HFF-Myc (cell line): ENCODE measurements at regions not wholly inside any gene's neighbourhood (a gene's known extent, or its start where the extent isn't known, plus 50 kb on each side); places are given as distances from the start of the nearest gene placed in this dataset.

ENCODE experiments used
- DNase-seq: peaks from one replicate; pipeline ENCODE4 v3.0.0-alpha.2; 2011; ENCODE audit warnings: low read depth; ENCODE audit errors: extremely low read depth
- H3K4me3 ChIP-seq: replicated peaks from 2 replicates; pipeline ENCODE4 v1.5.1; 2011; ENCODE audit warnings: low read depth, mild to moderate bottlenecking, control low read depth, low read length
- TF ChIP-seq, protein P1 (sequence below): IDR thresholded peaks from 2 replicates; pipeline ENCODE4 v1.5.1; 2012; ENCODE audit warnings: mild to moderate bottlenecking, low read depth, low read length, control low read depth; ENCODE audit errors: missing control alignments

DNA sequence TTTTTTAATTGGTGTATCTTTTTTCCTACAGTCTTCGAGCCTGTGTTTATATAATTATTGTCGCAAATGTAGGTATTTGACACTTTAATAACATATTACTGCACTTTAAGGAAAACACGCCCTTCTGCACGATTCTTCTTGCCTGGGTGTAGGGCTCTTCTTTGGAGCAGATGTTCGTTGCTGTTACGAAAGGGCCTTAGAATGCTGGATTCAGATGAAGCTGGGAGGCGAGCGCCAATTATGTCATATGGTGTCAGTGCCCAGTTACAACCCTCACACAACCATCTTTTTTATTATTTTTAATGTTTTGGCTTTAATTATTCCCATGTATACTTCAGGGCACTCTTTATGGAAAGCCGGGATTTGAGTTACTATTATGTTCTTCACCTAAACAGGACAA is 553.0 kb downstream of the EBF1 start:
- TF ChIP-seq, protein P1, sequence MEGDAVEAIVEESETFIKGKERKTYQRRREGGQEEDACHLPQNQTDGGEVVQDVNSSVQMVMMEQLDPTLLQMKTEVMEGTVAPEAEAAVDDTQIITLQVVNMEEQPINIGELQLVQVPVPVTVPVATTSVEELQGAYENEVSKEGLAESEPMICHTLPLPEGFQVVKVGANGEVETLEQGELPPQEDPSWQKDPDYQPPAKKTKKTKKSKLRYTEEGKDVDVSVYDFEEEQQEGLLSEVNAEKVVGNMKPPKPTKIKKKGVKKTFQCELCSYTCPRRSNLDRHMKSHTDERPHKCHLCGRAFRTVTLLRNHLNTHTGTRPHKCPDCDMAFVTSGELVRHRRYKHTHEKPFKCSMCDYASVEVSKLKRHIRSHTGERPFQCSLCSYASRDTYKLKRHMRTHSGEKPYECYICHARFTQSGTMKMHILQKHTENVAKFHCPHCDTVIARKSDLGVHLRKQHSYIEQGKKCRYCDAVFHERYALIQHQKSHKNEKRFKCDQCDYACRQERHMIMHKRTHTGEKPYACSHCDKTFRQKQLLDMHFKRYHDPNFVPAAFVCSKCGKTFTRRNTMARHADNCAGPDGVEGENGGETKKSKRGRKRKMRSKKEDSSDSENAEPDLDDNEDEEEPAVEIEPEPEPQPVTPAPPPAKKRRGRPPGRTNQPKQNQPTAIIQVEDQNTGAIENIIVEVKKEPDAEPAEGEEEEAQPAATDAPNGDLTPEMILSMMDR: no peak
- no peak overlapping the region for H3K4me3 ChIP-seq
- no peak for DNase-seq

DNA sequence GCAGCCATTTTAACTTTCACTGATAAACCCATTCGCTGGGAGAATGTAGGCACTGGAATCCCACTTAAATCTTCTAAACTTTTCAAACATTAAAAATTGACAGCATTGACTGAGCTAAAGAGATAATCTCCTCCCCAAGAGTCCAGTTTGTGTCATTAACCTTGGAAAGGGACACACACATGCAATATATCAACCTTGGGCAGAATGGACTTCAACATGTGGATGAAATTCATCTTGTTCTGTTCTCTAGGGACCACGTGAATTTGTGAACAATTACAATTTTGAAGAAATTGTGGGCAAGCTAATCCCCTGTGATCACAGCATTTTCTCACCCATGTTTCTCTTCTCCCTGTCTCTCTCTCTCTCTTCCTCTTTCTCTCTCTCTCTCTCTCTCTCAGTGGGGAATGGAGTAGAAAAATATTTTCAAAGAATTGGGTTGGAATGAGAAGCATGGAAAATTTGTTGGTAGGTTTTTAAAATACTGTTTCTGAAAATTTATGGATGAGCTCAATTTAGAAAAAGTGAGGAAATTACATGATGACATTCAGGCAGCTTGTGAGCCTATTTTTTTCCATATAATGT is 553.7 kb downstream of the EBF1 start:
- no peak overlapping the region for H3K4me3 ChIP-seq
- no peak for DNase-seq
- TF ChIP-seq, protein P1: no peak

DNA sequence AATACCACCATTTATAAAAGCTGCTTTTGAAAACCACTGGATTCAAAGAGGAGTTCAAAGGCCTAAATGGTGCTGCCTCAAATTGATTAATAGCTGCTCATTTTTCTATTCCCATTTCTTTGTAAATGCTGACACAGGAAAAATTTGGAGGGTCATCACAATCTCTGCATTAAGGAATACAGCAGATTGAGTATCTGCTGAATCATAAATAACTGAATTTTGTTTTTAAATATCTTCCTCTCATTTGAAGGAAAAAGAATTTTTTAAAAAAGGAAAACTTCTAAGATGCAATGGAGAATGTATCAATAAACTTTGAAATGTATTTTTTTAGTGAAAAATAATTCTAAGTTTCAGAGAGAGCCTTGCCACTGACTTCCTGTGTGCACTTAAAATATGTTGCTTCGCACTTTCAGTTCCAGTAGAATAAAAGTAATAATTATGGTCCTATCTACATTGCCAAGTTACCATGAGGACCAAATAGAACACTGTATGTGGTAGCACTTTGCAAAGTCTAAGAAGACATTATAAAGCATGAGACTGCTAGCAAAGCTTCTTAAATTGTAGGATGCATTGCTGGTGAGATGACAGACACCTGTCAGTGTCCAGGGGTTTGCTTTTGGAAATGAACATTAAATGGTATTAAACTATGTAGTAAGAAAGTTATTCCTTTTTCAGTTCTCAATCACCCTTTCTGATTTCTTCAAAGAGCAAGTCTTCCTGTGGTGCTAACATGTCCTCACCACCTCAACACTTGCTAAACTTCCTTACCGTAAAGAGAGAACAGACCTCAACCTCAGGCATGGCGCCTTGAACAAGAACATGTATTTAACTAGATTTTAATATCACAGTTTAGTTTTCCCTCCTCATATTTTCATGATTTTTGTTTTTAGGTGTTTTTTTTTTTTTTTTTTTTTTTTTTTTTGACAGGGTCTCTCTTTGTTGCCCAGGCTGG is 555.1 kb downstream of the EBF1 start:
- TF ChIP-seq, protein P1: no peak
- no peak overlapping the region for H3K4me3 ChIP-seq
- no peak for DNase-seq

DNA sequence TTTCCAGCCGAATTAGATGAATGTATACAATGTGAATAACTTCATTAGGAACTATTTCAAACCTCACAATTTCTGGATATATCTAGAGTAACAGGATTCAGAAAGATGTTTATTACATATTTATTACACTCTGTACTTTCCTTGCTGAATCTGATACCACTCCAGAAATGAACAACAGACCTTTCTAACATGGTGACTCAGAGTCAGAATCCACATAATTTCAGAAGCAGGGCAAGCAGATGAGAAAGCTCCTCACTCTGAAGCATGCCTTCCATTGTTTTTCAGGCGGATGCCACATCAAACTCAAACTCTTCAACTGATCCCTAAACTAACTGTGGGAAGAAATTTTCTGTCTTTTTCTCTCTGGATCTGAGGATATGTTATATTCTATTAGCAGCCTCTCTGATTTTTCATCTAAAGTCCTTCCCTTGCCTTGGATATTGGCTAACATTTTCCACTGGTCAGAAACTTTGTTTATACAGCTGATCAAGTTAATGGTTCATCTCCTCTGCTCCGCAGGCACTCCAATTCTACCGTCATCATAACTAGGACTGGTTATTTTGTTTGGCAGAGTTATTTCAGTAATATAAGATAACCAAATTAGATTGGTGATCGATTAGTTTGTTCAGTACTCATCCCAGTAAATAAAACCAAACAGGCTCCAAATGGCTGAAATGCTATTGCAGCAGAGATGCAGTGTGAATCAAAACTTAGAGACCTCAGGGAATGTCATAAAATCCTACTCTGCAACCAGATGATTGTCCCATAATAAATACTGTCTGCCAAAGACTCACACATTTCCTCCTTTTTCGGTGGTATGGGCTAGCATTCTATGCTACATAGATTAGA is 556.0 kb downstream of the EBF1 start:
- TF ChIP-seq, protein P1: no peak
- DNase-seq: no peak

DNA sequence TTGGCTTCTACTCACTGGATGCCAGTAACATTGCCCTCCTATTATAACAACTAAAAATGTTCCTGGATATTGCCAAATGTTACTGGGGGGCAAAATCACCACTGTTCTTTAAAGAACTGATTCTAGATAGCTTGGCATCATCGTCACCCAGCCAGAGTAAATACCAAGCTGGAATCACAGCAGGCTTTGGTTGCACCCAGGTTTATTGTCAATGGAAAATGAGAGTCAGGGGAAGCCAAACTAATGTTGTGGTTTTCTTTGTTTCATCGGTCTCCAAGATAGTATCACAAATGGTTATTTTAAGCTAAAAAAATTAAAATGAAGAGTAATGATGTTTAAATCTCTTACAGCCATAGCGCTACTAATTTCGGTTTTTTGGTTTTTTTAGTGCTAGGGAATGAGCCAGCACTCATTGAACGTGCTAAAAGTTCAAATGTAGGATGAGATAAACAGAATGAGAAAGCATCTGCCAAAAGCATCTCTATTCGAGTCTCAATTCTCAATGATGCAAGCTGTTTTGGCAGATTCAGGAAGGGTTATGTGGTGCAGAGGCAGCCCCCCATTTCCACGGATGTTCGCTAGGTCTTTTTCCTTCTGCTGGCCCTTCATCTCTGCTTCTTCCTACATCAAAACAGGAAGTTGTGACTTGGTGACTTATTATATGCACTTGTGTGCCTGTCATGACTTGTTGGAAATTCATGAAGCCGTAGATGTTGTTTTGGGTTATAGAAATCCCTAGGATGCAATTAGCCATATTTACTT is 558.0 kb downstream of the EBF1 start:
- H3K4me3 ChIP-seq: no peak overlapping the region
- DNase-seq: no peak
- TF ChIP-seq, protein P1: no peak

More for the DNA sequence above, 556.0 kb downstream of the EBF1 start:
- H3K4me3 ChIP-seq: no peak overlapping the region

DNA sequence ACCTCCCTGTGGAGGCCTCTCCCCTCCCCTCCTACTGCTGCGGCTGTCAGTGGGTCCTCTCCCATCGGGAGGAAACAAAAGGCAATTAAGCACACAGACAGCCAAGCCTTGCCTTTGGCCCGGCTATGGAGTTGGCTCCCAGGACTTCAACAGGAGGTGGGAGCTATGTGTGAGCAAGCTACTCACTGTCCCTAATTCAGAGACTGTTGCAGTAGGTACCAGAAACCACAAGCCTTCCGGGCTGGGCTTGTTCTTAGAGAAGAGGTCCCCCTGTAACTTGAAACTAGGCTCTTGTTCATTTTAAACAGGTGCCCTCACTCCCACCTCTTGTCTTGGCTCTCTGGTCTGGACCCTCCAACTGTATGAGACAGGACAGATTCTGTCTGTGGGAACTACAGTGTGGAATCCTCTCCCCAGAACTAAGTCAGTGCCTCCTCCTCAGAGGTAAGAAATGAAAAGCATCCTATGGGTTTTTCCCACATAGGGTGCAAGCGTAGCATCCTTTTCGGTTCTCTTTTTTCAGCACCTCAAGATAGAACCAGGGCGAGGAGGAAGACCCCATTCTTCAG is 561.1 kb downstream of the EBF1 start:
- TF ChIP-seq, protein P1: no peak
- H3K4me3 ChIP-seq: no peak overlapping the region
- no peak for DNase-seq
